Ovary (tissue), 7 donors: ENCODE measurements at regions not wholly inside any gene's neighbourhood (a gene's known extent, or its start where the extent isn't known, plus 50 kb on each side); places are given as distances from the start of the nearest gene placed in this dataset.

Source experiments
- DNase-seq, 5 donors: peaks; one replicate each; pipeline ENCODE4 v3.0.0-alpha.2; 2019 to 2020
- H3K27ac ChIP-seq, 2 donors: fragments of 200-600 bp; one replicate each; pipeline versions ENCODE4 v1.5.1 to v1.8.0; 2019 to 2022
- H3K27me3 ChIP-seq: fragments of 200-600 bp; one replicate; pipeline ENCODE4 v1.8.0; 2022
- H3K36me3 ChIP-seq: fragments of 200-600 bp; sonication (generic); one replicate; pipeline ENCODE4 v1.5.1; 2019
- H3K4me1 ChIP-seq: one replicate; pipeline ENCODE4 v1.8.1; 2013; ENCODE audit warnings: mild to moderate bottlenecking, moderate library complexity; ENCODE audit not compliant: insufficient read depth
- H3K4me3 ChIP-seq: fragments of 200-600 bp; sonication (generic); one replicate; pipeline ENCODE4 v1.5.1; 2017
- H3K9me3 ChIP-seq, 2 donors: fragments of 200-600 bp in 1 of 2; sonication (generic) in 1 of 2; one replicate each; pipeline versions ENCODE4 v1.5.1 to v1.8.1; 2013 to 2019; ENCODE audit warnings: mild to moderate bottlenecking in 1 of 2, moderate library complexity in 1 of 2
- CTCF ChIP-seq, 3 donors: fragments of 450-650 bp in 2 of 3; fragments of 200-600 bp in 1 of 3; IDR thresholded peaks; one replicate each; pipeline versions ENCODE4 v1.5.1 to v1.8.0; 2016 to 2022; ENCODE audit warnings: antibody characterized with exemption in 3 of 3, mild to moderate bottlenecking in 1 of 3
- EP300 ChIP-seq: sonication (generic); formaldehyde crosslinking; IDR thresholded peaks from one replicate; pipeline ENCODE4 v1.6.1; 2017; ENCODE audit warnings: antibody characterized with exemption
- POLR2A ChIP-seq: fragments of 450-650 bp; IDR thresholded peaks from one replicate; pipeline ENCODE4 v1.6.1; 2017; ENCODE audit warnings: antibody characterized with exemption, mild to moderate bottlenecking, moderate library complexity
- WGBS, 3 donors: extraction: QIAGEN DNeasy Blood & Tissue Kit in 1 of 3; methylation state at CpG; one replicate each; pipeline versions ENCODE4 v1.1.5 to v1.1.7; 2013 to 2017; 5-methylcytosine and 5-hydroxymethylcytosine counted together
- intact Hi-C, 4 donors: fragments of 100-400 bp; cut with DNase I; formaldehyde crosslinking; loops; one replicate each; pipeline versions ENCODE4 v1.11.0 to v1.15.1; 2022 to 2023
- donor health status: DM: no; HTN: no; CAD: no; lungs with moderate emphysema.
- donor health status: DM: no; HTN: no; CAD: no.
- donor health status: Bipolar disorder and iron deficiency.
- donor health status: DM: no; HTN: no; CAD: no.
- donor health status: DM: yes; HTN: yes; CAD: no.

- Histone ChIP-seq H3K27me3 (no peaks in the 10 kb centered on the region), H3K36me3 (no peaks in the 10 kb centered on the region), H3K9me3 (no peaks in the 10 kb centered on the region), H3K4me1 (no peaks in the 10 kb centered on the region), H3K27ac (no peak overlapping the region), H3K4me3 (no peak overlapping the region)
- intact Hi-C loops, result no loop called here
- WGBS, 3 donors, result 60 to 68% (median 64%) methylated on average over 2 of the region's 2 CpGs
- TF ChIP-seq CTCF (IDR thresholded peaks at IDR 0.05) (no peak), EP300 (no peak), POLR2A (no peak)
- no peak for DNase-seq
Measured at GRCh38 chr2:186044761-186045160, 306.2 kb downstream of the FSIP2 start.

GRCh38 chr2:186052930-186053329, 314.3 kb downstream of the FSIP2 start:
- H3K4me3 ChIP-seq, result no peak overlapping the region
- H3K9me3 ChIP-seq, result no peaks in the 10 kb centered on the region
- no peaks in the 10 kb centered on the region for H3K4me1 ChIP-seq
- intact Hi-C loops, result no loop called here
- H3K27ac ChIP-seq, result no peak overlapping the region
- 55 to 62% (median 58%) methylated on average over 1 of the region's 1 CpG for WGBS, 3 donors
- TF ChIP-seq EP300, result no peak
- H3K36me3 ChIP-seq, result no peaks in the 10 kb centered on the region
- H3K27me3 ChIP-seq, result no peaks in the 10 kb centered on the region
- no peak for DNase-seq

GRCh38 chr2:186058614-186059013, 320.0 kb downstream of the FSIP2 start:
- Histone ChIP-seq H3K4me3 (no peak overlapping the region), H3K36me3 (no peaks in the 10 kb centered on the region), H3K4me1 (no peaks in the 10 kb centered on the region), H3K27ac (no peak overlapping the region), H3K9me3 (no peaks in the 10 kb centered on the region), H3K27me3 (no peaks in the 10 kb centered on the region)
- WGBS, 3 donors, result 87 to 90% (median 87%) methylated on average over 3 of the region's 3 CpGs
- intact Hi-C loops, result no loop called here
- no peak for DNase-seq
- no peak for TF ChIP-seq POLR2A
- TF ChIP-seq EP300, result no peak
- TF ChIP-seq CTCF (IDR thresholded peaks at IDR 0.05), result no peak

GRCh38 chr2:186059096-186059495, 320.5 kb downstream of the FSIP2 start:
- no peaks in the 10 kb centered on the region for H3K27me3 ChIP-seq

More at GRCh38 chr2:186059096-186059495, 320.5 kb downstream of the FSIP2 start:
- TF ChIP-seq POLR2A (no peak), EP300 (no peak), CTCF (IDR thresholded peaks at IDR 0.05) (no peak)
- no peaks in the 10 kb centered on the region for H3K36me3 ChIP-seq
- WGBS, 3 donors, result 28 to 39% (median 35%) methylated on average over 1 of the region's 1 CpG
- no peaks in the 10 kb centered on the region for H3K4me1 ChIP-seq
- intact Hi-C loops, result no loop called here
- H3K27ac ChIP-seq, result no peak overlapping the region
- no peaks in the 10 kb centered on the region for H3K9me3 ChIP-seq
- no peak overlapping the region for H3K4me3 ChIP-seq
- DNase-seq, result no peak
